ENCODE measurements at regions not wholly inside any gene's neighbourhood (a gene's known extent, or its start where the extent isn't known, plus 50 kb on each side); places are given as distances from the start of the nearest gene placed in this dataset.
"Not testable (repeated sequence)": the region's sequence is repeated elsewhere in the genome, so short reads cannot be mapped to it uniquely, and the experiment has no call there.

DNA sequence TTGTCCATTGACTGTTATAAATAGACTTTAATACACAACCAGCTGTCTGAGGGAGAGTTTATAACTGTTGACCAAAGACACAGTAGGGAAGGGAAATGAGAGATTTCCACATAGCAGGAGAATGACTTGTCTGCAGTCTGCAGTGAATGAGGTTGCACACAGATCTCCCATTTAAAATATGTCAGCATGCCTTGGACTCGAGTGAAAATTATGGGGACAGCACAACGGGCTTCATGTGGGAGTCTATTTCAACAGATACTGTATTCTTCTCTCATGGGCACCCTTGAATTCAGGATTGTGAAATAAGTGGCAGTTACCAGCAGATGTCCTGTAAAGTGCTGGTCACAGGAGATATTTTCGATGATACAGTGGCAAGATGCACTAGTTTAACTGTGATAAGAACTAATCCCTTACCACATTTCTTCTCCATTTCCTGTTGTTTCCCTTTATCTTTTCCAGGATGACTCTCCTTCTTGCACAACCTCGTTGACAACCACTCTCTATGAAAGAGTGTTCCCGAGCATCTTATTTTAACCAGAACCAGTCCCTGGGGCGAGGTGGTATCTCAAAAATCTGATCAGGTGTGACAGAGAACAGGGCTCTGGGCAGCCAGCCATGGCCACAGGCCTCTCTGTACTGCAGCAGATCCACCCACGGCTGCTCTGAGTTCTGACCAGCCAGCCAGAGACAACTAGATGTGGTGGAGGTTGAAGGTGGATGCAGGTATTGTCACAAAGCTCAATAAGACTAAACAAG, 51.5 kb upstream of the MAP3K1 start:
- DNase-seq, result no peak

DNA sequence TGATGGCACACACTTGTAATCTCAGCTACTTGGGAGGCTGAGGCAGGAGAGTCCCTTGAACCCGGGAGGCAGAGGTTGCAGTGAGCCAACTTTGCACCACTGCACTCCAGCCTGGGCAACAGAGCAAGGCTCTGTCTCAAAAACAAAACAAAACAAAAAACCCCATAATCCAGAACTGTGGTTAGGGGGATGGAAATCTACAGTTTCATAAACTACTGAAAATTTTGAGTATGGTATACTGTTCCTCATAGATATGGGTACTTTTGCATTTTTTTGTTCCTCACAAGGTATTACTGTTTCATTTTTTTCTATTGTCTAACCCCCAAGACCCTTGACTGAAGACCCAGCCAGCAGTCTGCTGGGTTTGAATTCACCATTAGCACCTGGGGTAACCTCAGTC, 52.2 kb upstream of the MAP3K1 start:
- DNase-seq, result no peak

DNA sequence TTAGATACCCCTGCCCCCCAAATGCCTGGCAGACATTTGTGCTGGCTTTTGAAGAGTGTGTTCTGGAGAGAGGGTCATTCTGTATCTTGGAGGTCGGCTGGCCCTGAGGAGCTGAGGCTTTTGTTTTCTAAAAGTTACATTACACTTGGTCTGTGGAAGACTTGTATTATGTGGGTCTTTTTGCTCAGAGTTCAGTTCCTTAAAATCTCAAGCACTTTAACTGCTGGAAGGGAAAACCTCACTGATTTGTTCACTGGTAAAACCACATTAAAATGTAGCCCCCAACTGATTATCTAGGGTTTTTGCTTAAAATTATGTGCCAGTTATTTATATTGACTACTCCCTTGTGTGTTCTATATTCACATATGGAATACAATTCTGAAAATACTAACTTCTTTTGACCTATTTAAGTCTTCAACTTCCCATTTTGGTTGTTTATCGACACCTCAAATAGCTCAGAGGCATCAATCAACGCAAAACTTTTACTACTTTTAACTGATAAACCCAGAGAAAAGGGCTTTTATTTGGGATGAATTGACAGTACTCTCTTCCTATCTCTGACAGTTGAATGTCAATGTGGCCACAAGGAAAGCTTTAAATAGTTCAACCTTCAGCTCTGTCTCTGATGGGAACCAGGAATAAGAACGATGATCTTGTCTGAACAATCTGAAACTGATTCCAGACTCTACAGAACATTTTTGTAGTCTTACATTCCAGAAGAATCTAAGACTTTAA, 54.0 kb upstream of the MAP3K1 start:
- DNase-seq, result no peak

DNA sequence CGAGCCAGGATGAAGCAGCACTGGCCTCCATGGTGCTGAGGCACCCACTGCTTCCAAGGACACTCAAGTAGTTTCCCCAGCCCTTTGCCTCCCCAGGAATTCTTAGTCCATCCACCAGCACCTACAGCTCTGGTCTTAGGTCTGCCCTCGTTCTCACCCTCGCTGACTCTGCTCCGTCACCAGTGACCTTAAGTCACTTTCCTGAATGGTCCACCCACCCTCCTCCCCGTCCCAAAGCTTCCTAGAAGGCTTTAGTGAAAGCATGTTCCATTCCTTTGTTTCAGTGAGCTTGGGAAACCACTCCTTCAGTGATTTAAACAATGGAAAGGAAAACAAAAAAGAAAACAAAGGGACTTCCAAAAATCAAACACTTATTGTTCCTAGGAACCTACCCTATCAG, 54.6 kb upstream of the MAP3K1 start:
- no peak for DNase-seq

DNA sequence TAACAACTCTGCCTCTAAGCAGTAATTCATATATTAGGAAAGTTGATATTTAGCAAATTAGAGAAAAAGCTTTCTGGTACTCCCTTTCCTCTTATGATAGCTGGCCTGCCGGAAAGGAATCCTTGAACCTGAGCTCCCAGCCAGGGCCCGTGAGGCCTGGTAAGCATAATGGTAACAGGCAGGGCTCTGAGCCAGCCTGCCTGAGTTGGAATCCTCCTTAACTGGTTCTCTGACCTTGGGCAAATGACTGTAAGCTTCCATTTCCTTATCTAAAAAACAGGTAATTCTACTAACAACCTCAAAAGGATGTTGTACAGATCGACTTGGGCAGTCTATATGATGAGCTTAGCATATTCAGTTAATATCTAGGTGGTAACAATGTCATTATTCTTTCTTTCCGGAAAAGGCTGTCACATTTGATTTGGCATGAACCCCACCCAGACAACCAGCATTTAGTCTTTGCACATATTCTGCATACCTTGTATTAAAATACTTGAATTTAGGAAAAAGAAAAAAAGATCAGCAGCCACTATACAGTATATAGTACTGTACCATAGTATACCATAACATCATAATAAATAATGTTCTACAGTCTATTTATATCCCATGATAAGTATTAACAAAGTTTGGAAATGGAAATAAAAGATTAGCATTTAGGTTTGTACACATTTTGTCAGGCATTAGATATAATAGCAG, 55.7 kb upstream of the MAP3K1 start:
- DNase-seq, result no peak

DNA sequence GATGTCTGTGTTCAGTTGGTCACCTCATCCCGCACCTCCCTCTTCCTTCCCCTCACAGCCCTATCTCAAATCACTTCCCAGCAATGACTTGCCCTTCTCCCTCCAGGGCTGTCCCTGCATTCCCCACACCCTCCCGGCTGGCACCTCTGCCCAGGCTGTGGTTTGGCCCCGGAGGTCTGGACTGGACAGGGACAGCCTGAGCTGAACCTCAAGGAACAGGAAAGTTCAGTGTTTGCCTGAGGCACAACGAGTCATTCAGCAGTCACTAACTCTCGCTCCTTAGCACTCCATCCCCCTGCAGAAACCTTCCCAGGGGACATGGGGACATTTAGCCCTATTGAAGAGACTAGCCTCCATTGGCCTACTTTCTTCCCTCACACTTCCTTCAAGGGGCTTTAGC, 58.3 kb upstream of the MAP3K1 start:
- no peak for DNase-seq

DNA sequence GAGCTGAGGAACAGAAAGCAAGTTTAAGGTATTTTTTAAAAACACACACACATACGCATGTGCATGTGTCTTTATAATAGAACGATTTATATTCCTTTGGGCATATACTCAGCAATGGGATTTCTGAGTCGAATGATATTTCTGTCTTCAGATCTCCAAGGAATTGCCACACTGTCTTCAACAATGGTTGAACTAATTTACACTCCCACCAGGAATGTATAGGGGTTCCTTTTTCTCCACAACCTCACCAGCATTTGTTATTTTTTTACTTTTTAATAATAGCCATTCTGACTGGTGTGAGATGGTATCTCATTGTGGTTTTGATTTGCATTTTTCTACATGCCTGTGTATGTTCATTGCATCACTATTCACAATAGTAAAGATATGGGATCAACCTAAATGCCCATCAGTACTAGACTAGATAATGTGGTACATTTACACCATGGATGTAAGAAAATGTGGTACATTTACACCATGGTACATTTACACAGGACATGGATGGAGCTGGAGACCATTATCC, 60.3 kb upstream of the MAP3K1 start:
- no peak for DNase-seq

DNA sequence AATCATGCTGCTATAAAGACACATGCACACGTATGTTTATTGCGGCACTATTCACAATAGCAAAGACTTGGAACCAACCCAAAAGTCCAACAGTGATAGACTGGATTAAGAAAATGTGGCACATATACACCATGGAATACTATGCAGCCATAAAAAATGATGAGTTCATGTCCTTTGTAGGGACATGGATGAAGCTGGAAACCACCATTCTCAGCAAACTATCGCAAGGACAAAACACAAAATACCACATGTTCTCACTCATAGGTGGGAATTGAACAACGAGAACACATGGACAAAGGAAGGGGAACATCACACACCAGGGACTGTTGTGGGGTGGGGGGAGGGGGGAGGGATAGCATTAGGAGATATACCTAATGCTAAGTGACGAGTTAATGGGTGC, 61.8 kb upstream of the MAP3K1 start:
- not testable (repeated sequence) for DNase-seq

DNA sequence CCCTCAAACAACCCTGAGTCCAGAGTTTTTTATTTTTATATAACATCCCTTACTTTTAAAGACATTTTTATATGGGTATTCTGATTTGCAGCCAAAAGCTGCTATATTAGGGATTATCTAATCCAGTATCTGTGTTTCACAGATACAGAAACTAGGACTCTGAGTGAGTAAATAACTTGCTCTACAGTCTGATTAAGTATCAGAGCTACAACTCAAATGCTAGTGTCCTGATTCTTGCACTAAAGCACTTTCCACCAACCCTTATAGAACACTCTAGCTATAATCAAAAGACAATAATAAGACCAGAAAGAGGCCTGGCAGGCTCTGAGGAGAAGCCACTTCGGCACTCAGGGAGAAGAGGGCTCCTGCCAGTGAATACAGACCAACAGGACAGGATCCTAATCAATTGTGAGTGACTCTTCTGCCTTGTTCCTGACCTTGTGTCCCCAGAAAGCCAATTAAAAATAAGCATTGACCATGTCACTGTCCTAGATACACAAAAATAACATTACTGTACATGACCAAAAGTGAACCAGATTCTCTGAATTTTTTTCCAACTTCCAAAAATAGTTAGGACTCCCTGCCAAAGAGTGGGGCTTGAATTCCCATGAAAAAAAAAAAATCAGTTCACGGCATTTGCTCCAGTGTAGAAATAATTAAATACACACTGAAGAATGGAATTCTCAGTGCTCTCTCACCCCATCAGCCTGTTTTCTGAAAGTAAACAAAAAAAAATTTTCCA, 63.6 kb upstream of the MAP3K1 start:
- DNase-seq, result no peak

DNA sequence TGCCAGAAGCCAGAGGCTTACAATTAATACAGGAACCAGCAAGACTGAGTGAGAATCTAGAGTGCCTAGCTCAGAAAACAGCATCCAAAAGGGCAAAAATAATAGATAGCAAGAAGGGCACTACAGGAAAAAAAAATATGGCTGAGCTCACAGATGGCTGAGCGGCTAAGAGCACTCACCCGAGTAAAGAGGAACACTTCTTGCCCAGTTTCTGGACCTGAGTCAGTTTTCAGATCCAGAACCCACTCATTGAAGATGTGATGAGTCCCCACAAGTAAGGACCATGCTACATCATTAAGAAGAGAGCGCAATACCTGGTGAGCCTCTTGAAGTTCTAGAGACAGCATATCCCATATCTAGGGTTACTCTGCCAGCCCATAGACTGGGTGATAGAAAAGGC, 65.5 kb upstream of the MAP3K1 start:
- no peak for DNase-seq

DNA sequence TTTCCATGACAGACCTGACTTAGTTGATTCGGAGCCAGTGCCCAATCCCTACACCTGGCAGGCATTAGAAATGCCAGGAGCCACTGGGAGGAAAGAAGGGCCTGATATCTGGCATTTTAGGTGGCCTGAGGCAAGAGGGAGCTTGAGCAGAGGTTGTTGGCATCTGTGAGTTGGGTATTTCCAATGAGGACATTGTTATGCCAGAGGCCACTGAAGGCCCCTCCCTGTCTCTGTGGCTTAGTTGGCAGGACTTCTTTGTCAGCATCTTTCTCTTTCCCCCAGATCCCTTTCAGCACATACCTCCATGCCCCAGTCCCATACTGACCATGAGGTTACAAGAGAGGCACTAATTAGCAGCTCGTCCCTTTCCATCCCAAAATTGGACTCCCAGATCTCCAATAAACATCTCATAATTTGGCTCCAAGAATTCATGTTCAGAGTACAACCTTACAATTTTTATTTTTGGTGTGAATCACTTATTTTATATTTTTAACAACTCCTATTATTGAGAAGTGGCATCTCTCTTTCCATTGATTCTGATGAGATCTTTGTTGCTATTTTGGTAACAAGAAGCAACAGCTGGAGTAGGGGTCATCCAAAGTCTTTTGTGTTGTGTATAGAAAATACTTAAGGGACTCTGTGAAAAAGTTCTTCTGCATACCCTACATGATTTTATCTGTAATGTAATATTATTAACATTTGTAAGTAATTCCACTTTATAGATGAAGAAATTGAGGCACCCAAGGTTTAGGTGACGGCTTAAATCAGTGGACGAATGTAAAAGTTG, 68.6 kb upstream of the MAP3K1 start:
- no peak for DNase-seq

DNA sequence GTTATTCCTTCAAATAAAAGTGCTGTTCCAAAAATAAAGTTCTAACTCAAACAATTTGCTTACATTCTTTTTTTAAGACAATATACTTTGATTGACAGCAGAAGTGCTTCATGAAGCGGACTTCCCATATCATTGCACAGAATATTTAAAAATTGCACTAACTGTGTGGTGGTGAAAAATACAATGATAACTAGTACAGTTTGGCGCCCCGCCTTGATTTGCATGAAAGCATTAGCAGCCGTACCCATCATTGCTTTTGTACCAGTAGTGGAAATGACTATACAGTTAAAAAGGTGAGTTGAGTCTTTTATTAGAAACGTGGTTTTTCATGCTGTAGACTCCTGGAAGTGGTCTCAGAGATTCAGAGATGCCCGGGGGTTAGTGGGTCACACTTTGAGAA, 69.5 kb upstream of the MAP3K1 start:
- DNase-seq, result no peak

DNA sequence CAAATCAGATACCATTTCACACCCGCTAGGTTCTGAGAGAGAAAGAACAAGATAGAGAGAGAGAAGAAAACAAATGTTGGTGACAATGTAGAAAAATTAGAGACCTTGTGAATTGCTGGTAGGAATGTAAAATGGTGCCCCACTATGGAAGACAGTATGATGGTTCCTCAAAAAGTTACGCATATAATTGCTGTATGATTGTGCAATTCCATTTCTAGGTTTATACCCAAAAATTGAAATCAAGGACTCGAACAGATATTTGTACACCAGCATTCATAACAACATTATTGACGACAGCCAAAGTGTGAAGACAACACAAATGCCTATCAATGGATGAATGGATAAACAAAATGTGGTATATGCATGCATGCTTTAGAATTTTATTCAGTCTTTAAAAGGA, 74.5 kb upstream of the MAP3K1 start:
- DNase-seq, result no peak

DNA sequence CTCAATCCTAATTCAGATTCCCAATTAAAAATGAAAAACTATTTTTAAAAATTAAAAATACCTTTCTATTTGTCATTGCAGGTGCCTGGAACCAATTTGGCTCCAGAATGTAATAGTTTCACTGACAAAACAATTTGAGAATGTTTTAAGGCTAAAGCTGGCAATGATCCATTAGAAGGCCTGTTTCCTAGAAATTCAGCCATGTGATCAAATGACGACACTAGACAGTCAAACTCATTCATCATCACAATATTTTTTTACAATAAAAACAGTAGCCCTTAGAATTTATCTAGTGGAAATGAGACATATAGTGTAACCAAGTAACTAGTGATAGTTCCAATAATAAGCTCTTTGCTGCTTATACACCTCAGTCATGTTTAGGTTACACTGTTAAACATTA, 75.4 kb upstream of the MAP3K1 start:
- no peak for DNase-seq

DNA sequence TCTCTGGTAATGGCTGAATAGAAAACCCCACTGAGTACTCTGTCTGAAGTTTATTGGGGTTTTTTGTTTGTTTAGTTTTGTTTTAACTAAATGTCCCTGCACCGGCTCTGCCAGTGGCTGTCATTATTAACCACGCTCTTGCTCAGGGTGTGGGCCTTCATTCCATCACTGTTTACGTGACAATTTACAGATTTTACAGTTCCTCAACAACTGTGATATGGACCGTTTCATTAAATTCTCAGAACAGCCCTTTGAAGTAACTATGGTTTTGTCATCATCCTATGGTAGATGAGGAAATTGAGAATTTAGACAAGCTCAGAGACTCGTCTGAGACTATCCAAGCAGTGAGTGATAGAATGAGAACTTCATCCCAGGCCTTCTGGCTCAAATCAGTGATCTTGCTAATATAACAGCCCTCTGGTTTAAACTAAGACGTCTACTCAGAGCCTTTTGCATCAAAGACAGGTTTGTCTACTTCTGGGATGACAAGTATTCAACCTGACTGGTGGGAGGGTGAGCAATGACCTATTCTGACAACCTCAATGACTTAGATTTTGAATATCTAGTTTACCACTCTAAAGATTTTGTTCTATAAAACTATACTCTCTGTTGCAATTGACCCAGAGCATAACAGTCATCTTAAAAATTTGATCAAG, 77.3 kb upstream of the MAP3K1 start:
- no peak for DNase-seq

DNA sequence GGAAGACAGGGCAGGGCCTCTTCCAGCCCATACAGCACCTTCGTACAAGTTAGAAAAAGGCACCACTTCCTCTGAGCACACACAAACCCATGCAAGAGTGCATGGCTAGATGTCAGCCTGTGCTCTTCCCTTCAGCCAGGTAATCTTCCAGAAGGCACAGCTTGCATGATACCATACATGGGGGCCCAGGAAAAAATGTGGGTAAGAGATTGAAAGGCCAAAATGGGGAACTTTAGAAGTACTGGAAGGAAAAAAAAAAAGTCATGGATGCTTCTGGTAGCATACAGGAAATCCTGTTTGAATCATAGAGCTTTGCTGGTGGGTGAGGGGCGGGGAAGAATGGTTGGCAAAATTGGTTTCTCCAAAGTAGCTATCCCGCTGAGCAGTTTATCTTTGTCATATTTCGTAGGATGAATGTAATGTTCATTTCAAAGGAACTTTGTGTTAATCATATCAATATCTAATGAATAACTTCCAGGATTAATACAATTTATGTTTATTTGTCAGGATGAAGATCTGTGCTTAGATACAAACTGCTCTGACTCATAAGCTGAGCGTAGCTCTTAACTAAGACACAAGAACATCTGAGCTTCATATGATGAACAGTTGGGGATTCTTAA, 78.2 kb upstream of the MAP3K1 start:
- DNase-seq, result no peak

DNA sequence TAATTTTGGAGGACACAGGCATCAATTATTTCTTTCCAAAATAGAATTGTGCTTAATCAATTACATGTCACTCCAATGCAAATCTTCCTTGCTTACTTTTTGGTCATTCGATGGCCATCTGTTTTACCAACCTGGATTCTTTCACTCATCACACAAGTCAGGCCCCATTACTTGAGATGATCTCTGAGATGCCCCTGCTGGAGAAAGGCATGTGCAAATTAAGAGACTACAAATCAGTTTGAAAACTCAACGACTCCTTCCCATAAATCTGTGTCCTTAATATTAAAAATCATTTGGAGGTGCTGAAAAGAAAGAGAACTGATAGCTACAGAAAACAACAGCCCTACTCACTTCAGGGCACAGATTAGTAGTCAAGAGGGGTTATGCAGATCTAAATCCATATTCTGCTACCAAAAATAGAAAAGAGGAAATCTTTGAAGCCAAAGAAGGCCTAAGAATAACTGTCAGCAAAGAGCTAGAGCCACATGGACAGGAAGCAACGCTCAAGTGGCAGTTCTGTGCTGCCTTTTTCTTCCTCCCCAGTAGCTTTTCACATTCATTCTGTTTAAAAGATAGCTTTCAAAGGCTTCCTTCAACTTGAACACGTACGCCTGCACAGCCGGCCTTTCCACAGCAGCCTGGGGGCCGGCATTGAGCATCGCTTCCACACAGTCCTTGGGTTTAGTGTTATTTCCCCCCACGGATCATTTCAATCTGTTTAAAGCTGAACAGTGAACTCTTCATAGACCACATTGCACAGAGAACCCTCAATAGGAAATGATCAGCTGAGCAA, 79.3 kb upstream of the MAP3K1 start:
- no peak for DNase-seq

DNA sequence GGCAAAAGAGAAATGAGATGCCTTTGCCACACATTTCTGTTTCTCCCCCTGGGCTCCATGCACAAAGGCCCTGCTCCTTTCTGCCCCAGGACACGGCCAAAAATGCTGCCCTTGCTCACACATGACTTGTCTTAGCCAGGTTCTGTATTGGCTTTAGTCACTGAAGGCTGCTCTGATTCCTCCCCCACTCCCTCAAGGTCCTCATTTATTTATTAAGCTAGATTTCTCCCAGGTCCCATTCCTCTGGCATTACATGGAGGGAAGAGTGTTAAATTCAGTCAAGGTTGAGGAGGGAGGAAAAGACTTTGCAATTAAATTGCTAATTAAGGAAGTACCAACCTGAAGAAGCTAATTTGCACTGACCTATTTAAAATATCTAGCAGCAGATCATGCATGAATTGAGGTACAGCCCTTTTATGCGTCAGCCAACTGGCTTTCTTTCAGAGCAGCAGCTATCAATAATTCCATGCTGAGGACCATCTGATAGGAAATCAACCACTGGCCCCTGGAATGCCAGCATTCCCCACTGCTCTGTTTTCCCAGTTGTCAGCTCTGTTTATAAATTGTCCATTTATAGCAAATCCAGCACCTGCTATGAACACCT, 81.2 kb upstream of the MAP3K1 start:
- no peak for DNase-seq

DNA sequence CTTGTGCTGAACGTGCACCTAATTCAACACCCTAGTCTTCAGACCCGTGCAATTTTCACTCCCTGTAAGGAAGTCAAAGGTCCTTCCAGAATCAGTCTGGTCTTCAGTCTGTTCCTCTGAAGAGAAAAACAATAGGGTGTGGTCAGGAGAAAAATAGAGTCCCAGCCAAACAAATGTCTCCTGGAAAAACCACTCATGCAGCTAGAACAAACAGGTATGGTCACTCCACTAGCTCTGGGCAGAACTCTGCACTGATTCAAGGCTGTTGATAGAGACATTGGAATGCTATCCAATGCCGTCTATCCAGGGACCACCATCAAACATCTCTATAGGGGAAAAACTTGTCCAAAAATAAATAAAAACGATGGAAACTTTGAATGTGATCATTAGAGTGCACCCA, 81.8 kb upstream of the MAP3K1 start:
- DNase-seq, result no peak

DNA sequence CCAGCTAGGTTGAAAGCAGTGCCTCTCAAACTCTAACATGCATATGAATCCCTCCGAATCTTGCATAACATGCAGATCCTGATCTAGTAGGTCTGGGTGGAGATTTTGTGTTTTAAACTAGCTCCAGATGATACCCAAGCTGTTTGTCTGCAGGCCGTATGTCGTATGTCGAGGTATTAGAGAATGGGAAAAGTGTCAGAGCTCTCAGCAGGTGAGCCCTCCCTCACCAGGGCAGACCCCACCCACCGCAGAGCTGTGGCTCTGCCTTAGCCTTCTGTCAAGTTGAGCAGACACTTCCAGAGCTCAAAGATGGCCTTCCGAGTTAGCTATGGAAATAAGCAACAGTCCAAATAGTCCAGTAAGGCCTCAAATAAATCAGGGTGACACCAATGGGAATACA, 83.2 kb upstream of the MAP3K1 start:
- no peak for DNase-seq
